ENCODE measurements at regions not wholly inside any gene's neighbourhood (a gene's known extent, or its start where the extent isn't known, plus 50 kb on each side); places are given as distances from the start of the nearest gene placed in this dataset.

GRCh38 chr1:42017730-42018129, 99.0 kb upstream of the HIVEP3 start:
- Histone ChIP-seq H3K27ac (no peak overlapping the region), H3K4me1 (no peaks in the 10 kb centered on the region), H3K36me3 (no peaks in the 10 kb centered on the region), H3K27me3 (no peaks in the 10 kb centered on the region), H3K9me3 (no peaks in the 10 kb centered on the region), H3K4me3 (no peak overlapping the region)
- no peak for DNase-seq (ENCODE audit: low spot score in 2 of 2)
- intact Hi-C loops (cut with DNase I; ENCODE audit: low total_unique reads): no loop called here
- TF ChIP-seq POLR2AphosphoS5 (IDR thresholded peaks at IDR 0.05) (no peak), POLR2A (IDR thresholded peaks at IDR 0.05) (no peak)
- TF ChIP-seq, protein P1, sequence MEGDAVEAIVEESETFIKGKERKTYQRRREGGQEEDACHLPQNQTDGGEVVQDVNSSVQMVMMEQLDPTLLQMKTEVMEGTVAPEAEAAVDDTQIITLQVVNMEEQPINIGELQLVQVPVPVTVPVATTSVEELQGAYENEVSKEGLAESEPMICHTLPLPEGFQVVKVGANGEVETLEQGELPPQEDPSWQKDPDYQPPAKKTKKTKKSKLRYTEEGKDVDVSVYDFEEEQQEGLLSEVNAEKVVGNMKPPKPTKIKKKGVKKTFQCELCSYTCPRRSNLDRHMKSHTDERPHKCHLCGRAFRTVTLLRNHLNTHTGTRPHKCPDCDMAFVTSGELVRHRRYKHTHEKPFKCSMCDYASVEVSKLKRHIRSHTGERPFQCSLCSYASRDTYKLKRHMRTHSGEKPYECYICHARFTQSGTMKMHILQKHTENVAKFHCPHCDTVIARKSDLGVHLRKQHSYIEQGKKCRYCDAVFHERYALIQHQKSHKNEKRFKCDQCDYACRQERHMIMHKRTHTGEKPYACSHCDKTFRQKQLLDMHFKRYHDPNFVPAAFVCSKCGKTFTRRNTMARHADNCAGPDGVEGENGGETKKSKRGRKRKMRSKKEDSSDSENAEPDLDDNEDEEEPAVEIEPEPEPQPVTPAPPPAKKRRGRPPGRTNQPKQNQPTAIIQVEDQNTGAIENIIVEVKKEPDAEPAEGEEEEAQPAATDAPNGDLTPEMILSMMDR (IDR thresholded peaks at IDR 0.05): no peak

GRCh38 chr1:42017259-42017658, 98.5 kb upstream of the HIVEP3 start:
- H3K27me3 ChIP-seq: no peaks in the 10 kb centered on the region
- no peak for DNase-seq (ENCODE audit: low spot score in 2 of 2)
- H3K36me3 ChIP-seq: no peaks in the 10 kb centered on the region
- no peak overlapping the region for H3K27ac ChIP-seq
- no peaks in the 10 kb centered on the region for H3K9me3 ChIP-seq
- no peak overlapping the region for H3K4me3 ChIP-seq
- H3K4me1 ChIP-seq: no peaks in the 10 kb centered on the region
- intact Hi-C loops (cut with DNase I; ENCODE audit: low total_unique reads): no loop called here
- TF ChIP-seq POLR2AphosphoS5 (IDR thresholded peaks at IDR 0.05): no peak
- TF ChIP-seq, protein P1 (IDR thresholded peaks at IDR 0.05): no peak
- TF ChIP-seq POLR2A (IDR thresholded peaks at IDR 0.05): no peak

DNA sequence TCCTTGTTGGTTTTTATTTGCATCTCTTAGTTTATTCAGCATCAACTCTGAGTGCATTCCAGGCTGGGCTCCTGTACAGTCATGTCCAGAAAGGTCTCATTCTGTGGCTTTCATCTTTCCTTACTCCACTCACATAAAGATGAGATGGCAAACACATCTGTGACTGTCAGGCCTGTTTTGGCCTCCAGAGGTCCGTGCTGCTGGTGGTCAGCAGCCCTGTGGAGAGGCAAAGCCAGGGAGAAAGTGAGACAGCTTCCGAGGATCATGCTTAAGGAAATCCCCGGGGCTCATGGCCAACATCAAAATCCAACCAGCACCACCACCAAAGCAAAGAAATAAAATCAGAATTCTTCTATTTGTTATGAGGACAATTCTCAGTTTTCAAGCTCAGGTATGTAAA, 96.1 kb upstream of the HIVEP3 start:
- no peaks in the 10 kb centered on the region for H3K9me3 ChIP-seq
- H3K4me1 ChIP-seq: no peaks in the 10 kb centered on the region
- no peak for DNase-seq (ENCODE audit: low spot score in 2 of 2)
- H3K36me3 ChIP-seq: no peaks in the 10 kb centered on the region
- intact Hi-C loops (cut with DNase I; ENCODE audit: low total_unique reads): no loop called here
- H3K27me3 ChIP-seq: no peaks in the 10 kb centered on the region
- H3K27ac ChIP-seq: no peak overlapping the region
- TF ChIP-seq POLR2AphosphoS5 (IDR thresholded peaks at IDR 0.05): no peak
- TF ChIP-seq, protein P1 (IDR thresholded peaks at IDR 0.05): no peak
- TF ChIP-seq POLR2A (IDR thresholded peaks at IDR 0.05): no peak
- H3K4me3 ChIP-seq: no peak overlapping the region

DNA sequence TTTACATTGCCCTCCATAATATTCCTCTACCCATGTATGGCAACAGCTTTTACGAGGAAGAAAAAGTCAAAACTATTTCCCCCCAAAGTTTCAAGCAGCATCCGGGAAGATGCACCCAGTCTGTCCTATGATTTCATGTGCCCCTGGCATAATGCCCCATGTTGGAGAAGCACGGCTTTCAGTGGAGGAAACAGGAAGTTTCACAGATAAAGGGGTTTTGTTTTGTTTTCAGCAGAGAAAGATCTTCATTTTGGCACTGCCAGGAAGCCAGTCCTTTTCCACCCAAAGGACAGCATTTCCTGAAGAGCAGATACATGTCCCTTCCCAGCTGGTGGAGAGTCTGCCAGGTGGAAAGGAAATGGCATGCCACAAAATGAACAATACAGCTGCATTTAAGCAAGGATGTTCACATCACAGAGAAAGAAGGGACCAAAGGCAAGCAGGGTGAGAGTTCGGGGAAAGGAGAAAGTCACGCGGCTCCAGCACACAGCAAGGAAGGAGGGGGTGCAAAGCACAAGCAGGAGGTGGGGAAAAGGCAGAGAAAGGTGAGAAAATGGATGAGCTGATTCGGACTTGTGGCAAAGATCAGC, 95.3 kb upstream of the HIVEP3 start:
- Histone ChIP-seq H3K9me3 (no peaks in the 10 kb centered on the region), H3K27ac (no peak overlapping the region)

DNA sequence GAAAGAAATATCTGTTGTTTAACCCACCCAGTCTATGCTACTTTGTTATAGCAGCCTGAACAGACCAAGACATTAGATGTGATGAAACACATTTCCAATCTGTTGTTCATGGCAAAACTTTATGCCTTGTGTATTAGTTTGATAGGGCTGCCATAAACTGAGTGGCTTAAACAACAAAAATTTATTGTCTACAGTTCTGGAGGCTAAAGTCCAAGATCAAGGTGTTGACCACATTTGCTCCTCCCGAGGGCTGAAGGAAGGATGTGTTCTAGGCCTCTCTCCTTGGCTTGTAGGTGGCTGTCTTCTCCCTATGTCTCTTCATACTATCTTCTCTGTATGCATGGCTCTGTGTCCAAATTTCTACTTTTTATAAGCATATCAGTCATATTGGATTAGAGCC, 94.1 kb upstream of the HIVEP3 start:
- no peaks in the 10 kb centered on the region for H3K4me1 ChIP-seq
- H3K36me3 ChIP-seq: no peaks in the 10 kb centered on the region
- intact Hi-C loops (cut with DNase I; ENCODE audit: low total_unique reads): no loop called here
- H3K27me3 ChIP-seq: no peaks in the 10 kb centered on the region
- TF ChIP-seq, protein P1 (IDR thresholded peaks at IDR 0.05): no peak
- TF ChIP-seq POLR2AphosphoS5 (IDR thresholded peaks at IDR 0.05) (no peak), POLR2A (IDR thresholded peaks at IDR 0.05) (no peak)
- no peak overlapping the region for H3K4me3 ChIP-seq
- no peak for DNase-seq (ENCODE audit: low spot score in 2 of 2)
- no peak overlapping the region for H3K27ac ChIP-seq
- no peaks in the 10 kb centered on the region for H3K9me3 ChIP-seq

More for the DNA sequence above, 95.3 kb upstream of the HIVEP3 start:
- H3K27me3 ChIP-seq: no peaks in the 10 kb centered on the region
- H3K36me3 ChIP-seq: no peaks in the 10 kb centered on the region
- no peaks in the 10 kb centered on the region for H3K4me1 ChIP-seq
- TF ChIP-seq, protein P1 (IDR thresholded peaks at IDR 0.05): no peak
- no peak for TF ChIP-seq POLR2AphosphoS5 (IDR thresholded peaks at IDR 0.05)
- no peak overlapping the region for H3K4me3 ChIP-seq
- no peak for DNase-seq (ENCODE audit: low spot score in 2 of 2)
- intact Hi-C loops (cut with DNase I; ENCODE audit: low total_unique reads): no loop called here
